GM21515 (cell line): ENCODE measurements at regions not wholly inside any gene's neighbourhood (a gene's known extent, or its start where the extent isn't known, plus 50 kb on each side); places are given as distances from the start of the nearest gene placed in this dataset.

Experiments used
- ATAC-seq: cut with Tn5 transposase; IDR thresholded peaks from one replicate; pipeline ENCODE4 v1.9.1; 2021; ENCODE audit not compliant: unreplicated experiment

DNA sequence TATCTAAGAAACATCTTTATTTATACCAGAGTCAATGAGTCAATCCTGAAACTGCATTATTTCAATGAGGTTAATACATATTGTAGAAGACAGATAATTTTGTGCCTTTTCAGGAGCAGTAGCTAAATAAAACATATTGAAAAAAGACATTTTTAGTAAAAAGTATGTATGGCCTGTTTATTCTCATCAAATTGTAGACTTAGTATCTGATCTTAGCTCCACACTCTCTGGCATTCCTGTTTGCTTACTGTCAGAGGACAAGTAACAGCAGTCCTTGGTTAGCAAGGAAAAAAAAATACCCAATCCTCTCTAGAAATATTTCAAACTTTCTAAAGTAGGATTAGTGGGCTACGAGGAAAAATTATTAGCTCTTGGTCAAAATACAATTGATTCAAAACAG is 50.5 kb upstream of the GUCY1A1 start:
- ATAC-seq: no peak

DNA sequence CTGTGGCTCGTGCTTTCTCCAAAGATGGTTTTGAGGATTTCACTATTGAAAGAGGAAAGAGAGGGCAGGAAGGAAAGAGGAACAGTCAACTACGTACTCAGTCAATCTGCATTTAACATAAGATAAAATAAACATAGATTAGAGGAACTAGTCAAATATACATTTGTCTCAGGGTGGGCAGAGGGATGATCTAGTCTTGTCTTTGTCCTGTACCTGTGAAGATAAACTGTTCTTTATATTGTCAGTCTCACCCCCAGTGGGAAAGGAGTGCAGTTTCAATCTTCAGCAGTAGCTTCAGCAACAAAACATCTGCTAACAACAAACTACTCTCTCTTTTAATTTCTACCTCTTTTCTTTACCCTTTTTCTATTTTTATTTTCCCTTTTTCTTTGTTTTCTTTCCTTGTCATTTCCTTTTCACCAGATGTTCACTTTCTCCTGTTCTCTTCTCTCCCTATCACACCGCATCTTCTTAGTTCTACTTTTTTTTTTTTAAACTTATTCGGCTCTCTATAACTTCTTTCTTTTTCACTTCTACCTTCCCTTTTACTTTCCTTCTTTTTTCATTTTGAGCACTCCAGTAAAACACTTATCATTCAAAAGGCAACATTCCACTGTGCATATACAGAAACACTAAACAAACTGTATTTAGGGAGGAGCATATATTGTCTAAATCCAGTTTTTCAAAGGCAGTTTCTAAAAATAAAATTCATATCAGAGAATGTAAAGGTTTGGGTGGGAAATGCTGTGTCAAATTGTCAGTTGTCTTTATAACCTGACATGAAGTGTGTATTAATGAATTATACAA is 51.4 kb upstream of the GUCY1A1 start:
- no peak for ATAC-seq

DNA sequence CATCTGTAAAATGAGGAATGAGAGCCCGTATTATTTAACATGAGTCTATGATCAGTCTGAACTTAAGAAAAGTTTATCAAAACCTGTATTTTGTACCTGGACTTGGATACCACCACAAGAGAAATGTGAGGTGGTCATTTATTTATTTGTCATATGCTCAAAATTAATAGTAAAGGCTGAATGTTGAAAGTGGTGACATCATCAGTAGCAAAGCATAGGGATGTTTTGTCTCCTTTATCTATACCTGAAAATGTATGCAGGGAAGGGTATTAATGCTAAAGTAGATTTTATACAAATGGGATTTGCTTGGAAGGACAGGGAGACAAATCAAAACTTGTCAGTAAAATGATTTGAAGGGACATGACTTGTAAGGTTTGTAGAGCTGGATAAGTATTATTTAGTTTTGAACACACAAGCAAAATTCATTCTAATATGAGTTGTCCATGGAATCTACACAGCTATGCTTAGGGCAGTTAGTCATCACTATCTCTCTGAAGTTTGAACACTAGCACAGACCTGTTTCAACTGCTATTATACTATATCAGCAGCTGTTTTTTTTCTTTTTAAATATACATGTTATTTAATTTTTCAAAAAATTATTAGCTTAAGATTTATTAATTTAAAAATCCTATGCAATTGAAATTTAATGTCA is 52.4 kb upstream of the GUCY1A1 start:
- ATAC-seq: no peak

GRCh38 chr4:155612074-155612473 is 54.6 kb upstream of the GUCY1A1 start:
- no peak for ATAC-seq

DNA sequence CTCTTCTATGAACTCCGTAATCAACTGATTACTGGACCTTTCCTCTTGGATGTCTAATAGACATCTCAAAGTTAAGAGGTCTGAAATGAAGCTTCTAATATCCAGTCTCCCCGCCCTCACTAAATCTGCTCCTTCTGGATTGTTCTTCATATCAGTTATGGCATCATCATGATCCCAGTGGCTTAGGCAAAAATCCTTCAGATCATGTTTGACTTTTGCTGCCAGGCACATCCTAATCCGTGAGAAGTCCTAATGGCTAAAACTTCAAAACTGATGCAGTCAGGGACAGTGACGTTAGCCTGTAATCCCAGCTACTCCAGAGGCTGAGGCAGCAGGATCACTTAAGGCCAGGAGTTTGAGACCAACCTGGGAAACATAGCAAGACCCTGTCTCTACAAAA is 55.1 kb upstream of the GUCY1A1 start:
- no peak for ATAC-seq

GRCh38 chr4:155610143-155610542 is 56.5 kb upstream of the GUCY1A1 start:
- ATAC-seq: no peak

DNA sequence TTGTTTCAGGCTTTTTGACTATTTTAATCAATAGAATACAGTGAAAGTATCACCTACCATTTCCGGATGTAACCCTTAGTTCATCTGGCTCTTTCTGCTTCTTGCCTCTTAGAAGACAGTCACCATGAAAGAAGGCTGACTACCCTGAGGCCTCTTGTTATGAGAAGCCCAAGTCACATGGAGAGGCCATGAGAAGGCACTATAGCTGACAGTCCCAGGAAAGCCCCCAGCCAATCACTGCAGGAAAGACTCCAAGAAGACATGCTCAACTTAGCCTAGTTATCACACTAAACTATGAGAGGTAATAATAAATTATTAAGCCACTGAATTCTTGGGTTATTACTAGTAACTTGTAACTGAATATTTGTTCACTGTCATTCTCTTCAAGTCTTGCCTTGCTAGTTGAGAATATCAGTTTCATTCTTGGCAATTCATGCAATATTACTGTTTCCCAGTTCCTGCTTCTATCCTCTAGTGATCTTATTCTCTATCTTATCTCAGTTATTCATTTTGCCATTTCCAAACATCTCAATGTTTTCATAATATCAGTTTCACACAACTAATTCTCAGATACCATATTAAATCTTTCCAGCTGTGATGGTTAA is 57.1 kb upstream of the GUCY1A1 start:
- peak; percentile 67 for ATAC-seq

DNA sequence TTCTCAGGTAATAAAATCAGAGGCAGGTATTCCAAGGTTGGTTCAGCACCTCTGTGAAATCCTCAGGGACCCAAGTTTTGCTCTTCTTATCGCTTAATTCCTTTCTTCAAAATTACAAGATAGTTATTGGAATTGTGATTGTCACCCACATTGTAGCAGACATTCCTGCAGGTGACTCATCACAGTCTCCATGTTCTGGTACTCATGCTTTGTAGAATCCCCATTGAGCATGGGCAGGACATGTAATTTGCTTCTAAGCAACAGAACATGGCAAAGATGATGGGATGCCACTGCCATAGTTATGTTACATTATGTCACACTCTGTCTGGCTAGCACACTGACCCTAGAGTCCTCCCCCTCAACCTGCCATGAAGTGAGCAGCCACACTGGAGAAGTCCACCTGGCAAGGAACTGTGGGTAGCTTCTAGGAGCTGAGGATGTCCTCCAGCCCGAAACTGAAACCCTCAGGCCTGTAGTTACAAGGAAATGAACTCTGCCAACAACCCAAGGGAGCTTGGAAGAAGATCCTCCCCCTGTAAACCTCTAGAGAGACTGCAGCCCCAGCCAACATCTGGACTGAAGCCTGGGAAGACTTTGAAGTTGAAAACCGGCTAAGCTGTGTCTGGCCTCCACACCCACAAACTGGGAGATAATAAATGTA is 58.3 kb upstream of the GUCY1A1 start:
- ATAC-seq: no peak

DNA sequence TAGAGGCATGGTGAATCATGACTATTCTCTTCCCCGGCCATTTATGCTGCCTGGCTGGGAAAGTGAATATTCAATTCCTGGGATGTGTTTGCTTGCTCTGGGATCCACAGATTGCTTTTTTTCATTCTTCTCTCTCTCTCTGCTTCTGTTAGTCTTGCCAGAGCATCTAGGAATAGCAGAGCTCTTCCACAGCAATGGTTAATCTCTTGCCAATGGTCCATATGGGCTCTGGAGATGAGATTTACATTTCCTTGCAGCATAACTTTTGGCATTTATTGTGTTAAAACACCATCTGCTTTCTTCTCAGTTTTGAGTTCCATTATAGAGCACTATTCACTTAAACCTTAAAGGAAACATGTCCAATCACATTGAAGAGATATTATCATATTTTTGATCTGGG is 59.2 kb upstream of the GUCY1A1 start:
- no peak for ATAC-seq

- ATAC-seq: no peak
Measured at GRCh38 chr4:155604718-155605626, 61.7 kb upstream of the GUCY1A1 start.

- no peak for ATAC-seq
Measured at GRCh38 chr4:155603360-155603891, 63.2 kb upstream of the GUCY1A1 start.

DNA sequence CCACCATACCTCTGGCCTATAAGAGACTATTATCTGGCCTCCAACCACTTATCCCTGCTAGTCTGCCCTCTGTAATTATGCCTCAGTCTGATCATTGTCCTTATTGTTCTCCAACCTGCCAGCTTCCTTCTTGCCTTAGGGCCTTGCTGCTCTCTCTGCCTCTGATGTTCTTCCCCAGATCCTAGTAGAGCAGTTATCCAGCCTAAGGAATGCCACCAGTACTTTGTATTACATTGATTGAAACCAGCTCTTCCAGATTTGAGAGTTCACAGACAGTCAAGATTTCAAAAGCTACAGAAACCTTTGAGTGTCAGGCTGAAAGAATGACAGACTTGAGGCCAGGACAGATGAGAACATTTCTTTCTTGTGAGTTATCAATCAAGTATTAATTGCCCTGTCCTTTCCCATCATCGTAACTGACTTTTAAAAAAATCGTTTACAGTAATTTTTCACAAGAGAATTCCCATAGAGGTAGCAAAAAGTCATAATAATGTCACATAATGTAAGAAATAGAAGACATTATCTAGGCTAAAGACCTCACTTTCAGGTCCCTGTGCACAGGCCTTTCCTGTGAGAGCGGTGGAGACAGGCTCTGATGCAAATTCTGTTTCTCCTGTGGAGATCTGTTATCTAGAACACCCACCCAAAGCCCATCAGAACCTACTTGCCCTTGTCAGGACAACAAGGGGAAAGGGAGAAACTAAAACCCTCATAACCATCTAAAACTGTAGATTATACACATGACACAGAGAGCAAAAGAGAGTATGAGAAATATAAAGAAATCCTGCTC is 64.1 kb upstream of the GUCY1A1 start:
- ATAC-seq: no peak

- no peak for ATAC-seq
Measured at GRCh38 chr4:155600244-155600643, 66.4 kb upstream of the GUCY1A1 start.

DNA sequence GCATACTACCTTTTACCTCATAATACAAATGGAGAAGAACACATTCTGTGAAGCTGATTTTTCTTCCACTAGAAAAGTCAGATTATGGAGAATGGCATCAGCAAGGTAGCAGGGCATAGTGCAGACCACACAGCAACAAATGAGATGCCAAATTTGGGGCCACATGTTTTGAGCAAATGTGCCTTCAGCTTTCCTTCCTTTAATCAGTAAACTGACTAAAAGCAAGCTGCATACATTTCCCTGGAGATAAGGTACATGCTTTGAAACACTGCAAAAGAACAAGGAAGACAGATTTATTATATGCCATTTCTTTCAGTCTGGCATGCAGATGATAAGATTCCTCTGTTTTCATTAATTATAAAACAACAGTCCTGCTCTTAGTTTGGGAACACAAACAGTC is 67.1 kb upstream of the GUCY1A1 start:
- no peak for ATAC-seq

GRCh38 chr4:155599085-155599484 is 67.6 kb upstream of the GUCY1A1 start:
- no peak for ATAC-seq

GRCh38 chr4:155597933-155598451 is 68.7 kb upstream of the GUCY1A1 start:
- ATAC-seq: no peak

DNA sequence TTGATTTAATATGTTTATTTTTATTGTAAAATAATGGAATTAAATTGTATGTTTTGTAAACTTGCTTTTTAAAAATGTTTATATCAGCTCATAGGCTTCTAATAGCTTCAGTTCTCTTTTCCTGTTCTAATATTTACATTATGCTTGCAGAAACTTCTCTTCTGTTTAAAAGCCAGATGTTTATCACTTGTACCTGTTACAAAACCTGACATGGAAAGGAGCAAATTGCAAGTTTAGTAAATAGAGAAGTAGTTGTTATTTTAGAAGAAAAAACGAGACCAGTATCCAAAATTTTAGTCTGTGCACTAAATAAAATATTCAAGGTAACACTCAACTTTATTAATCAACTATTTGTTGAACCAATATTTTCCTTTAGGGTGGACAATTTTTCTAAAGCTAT is 69.4 kb upstream of the GUCY1A1 start:
- no peak for ATAC-seq

GRCh38 chr4:155593793-155594192 is 72.9 kb upstream of the GUCY1A1 start:
- ATAC-seq: no peak

GRCh38 chr4:155592938-155593297 is 73.7 kb upstream of the GUCY1A1 start:
- no peak for ATAC-seq
